ENCODE measurements at regions not wholly inside any gene's neighbourhood (a gene's known extent, or its start where the extent isn't known, plus 50 kb on each side); places are given as distances from the start of the nearest gene placed in this dataset.

- intact Hi-C loops (cut with micrococcal nuclease) (no loop called here), in situ Hi-C loops (cut with MboI) (no loop called here)
- no peak for DNase-seq (ENCODE audit: extremely low read depth in 1 of 4, low spot score in 3 of 4)
- no peak overlapping the region for H3K4me3 ChIP-seq
- CTCF ChIA-PET (ENCODE audit: low intra/inter-chr PET ratio), result no interaction called here
- H3K27ac ChIP-seq (ENCODE audit: extremely low read depth, low read depth, low read length), result no peak overlapping the region
- TF ChIP-seq KLF16 (IDR thresholded peaks at IDR 0.05), result no peak
- TF ChIP-seq RBM34 (IDR thresholded peaks at IDR 0.05; ENCODE audit: borderline replicate concordance, insufficient read depth, low read length), result no peak
- no peak for TF ChIP-seq ZNF324 (CRISPR knock-in tag; IDR thresholded peaks at IDR 0.05)
- TF ChIP-seq ZBTB1 (CRISPR knock-in tag; IDR thresholded peaks at IDR 0.05; ENCODE audit: borderline replicate concordance, low read depth), result no peak
- no peak for TF ChIP-seq PHF21A (IDR thresholded peaks at IDR 0.05; ENCODE audit: borderline replicate concordance, low read depth)
- no peak for TF ChIP-seq FUS (optimal IDR thresholded peaks at IDR 0.05; ENCODE audit: low read depth, low read length)
- no peaks in the 10 kb centered on the region for H3K4me1 ChIP-seq (replicated peaks in 1 of 2; ENCODE audit: control insufficient read depth in 2 of 2, insufficient read depth in 2 of 2, low read length in 2 of 2)
- H3K79me2 ChIP-seq (ENCODE audit: control insufficient read depth, insufficient read depth, low read length), result no peaks in the 10 kb centered on the region
- POLR2A ChIA-PET, result no interaction called here
- no peak for FAIRE-seq
- H3K27me3 ChIP-seq (ENCODE audit: control insufficient read depth in 2 of 2, insufficient read depth in 2 of 2, low read length in 2 of 2), result no peaks in the 10 kb centered on the region
- ATAC-seq, result no peak
- H3K4me2 ChIP-seq (ENCODE audit: insufficient read depth, low read length), result no peak overlapping the region
- no peaks in the 10 kb centered on the region for H3K9me3 ChIP-seq (replicated peaks; ENCODE audit: control insufficient read depth, insufficient read depth, low read depth, low read length)
- no peaks in the 10 kb centered on the region for H4K20me1 ChIP-seq (replicated peaks; ENCODE audit: control insufficient read depth, insufficient read depth, low read length)
- H2AFZ ChIP-seq (ENCODE audit: low read depth, low read length), result no peak overlapping the region
- no peak overlapping the region for H3K9ac ChIP-seq (ENCODE audit: insufficient read depth in 1 of 2, low read depth in 2 of 2, low read length in 2 of 2)
- no peaks in the 10 kb centered on the region for H3K36me3 ChIP-seq (ENCODE audit: control insufficient read depth, insufficient read depth, low read length)
- no peaks in the 10 kb centered on the region for H3K9me1 ChIP-seq (ENCODE audit: control insufficient read depth, insufficient read depth, low read length)
- BruUV-seq (replicated peaks), result no TSS peak
Measured at GRCh38 chr3:109631897-109632296, 294.6 kb upstream of the DPPA4 start.

- ATAC-seq (no peak), DNase-seq (ENCODE audit: extremely low read depth in 1 of 4, low spot score in 3 of 4) (no peak), FAIRE-seq (no peak)
- Histone ChIP-seq H3K9ac (ENCODE audit: insufficient read depth in 1 of 2, low read depth in 2 of 2, low read length in 2 of 2) (no peak overlapping the region), H3K4me2 (ENCODE audit: insufficient read depth, low read length) (no peak overlapping the region), H3K4me1 (replicated peaks in 1 of 2; ENCODE audit: control insufficient read depth in 2 of 2, insufficient read depth in 2 of 2, low read length in 2 of 2) (no peaks in the 10 kb centered on the region), H3K27me3 (ENCODE audit: control insufficient read depth in 2 of 2, insufficient read depth in 2 of 2, low read length in 2 of 2) (no peaks in the 10 kb centered on the region), H3K9me1 (ENCODE audit: control insufficient read depth, insufficient read depth, low read length) (no peaks in the 10 kb centered on the region), H3K36me3 (ENCODE audit: control insufficient read depth, insufficient read depth, low read length) (no peaks in the 10 kb centered on the region), H3K9me3 (replicated peaks; ENCODE audit: control insufficient read depth, insufficient read depth, low read depth, low read length) (no peaks in the 10 kb centered on the region), H2AFZ (ENCODE audit: low read depth, low read length) (no peak overlapping the region), H3K79me2 (ENCODE audit: control insufficient read depth, insufficient read depth, low read length) (no peaks in the 10 kb centered on the region), H3K27ac (ENCODE audit: extremely low read depth, low read depth, low read length) (no peak overlapping the region), H3K4me3 (no peak overlapping the region), H4K20me1 (replicated peaks; ENCODE audit: control insufficient read depth, insufficient read depth, low read length) (no peaks in the 10 kb centered on the region)
- CTCF ChIA-PET (ENCODE audit: low intra/inter-chr PET ratio), result no interaction called here
- TF ChIP-seq ARID1B (IDR thresholded peaks at IDR 0.05) (no peak), ZNF140 (CRISPR knock-in tag; IDR thresholded peaks at IDR 0.05) (no peak), ZBTB1 (CRISPR knock-in tag; IDR thresholded peaks at IDR 0.05; ENCODE audit: borderline replicate concordance, low read depth) (no peak), BRD4 (IDR thresholded peaks at IDR 0.05) (no peak), HMG20A (CRISPR knock-in tag; conservative IDR thresholded peaks at IDR 0.05) (no peak), RBM25 (IDR thresholded peaks at IDR 0.05; ENCODE audit: low read depth, low read length, severe bottlenecking) (no peak)
- in situ Hi-C loops (cut with MboI), result no loop called here
- BruUV-seq (replicated peaks), result no TSS peak
- 3% methylated on average over 4 of the region's 4 CpGs for WGBS (ENCODE audit: insufficient coverage, low coverage, missing lambda C conversion rate)
- intact Hi-C loops (cut with micrococcal nuclease), result no loop called here
- POLR2A ChIA-PET, result no interaction called here
Measured at GRCh38 chr3:109640146-109640652, 302.9 kb upstream of the DPPA4 start.

Data from K562 (cell line).